Activated B cell treated with CpG ODN at 0.5 μM for 24 hours (primary cell): ENCODE measurements at regions not wholly inside any gene's neighbourhood (a gene's known extent, or its start where the extent isn't known, plus 50 kb on each side); places are given as distances from the start of the nearest gene placed in this dataset.

Source experiments
- ATAC-seq: fragments of 200-7000 bp; cut with Tn5 transposase; one replicate; pipeline ENCODE4 v1.10.0; 2021; ENCODE audit warnings: low read depth, mild to moderate bottlenecking, moderate library complexity
- CTCF ChIA-PET: fragments of 350-600 bp; sonication (Branson Sonifier 250); formaldehyde crosslinking; loops from one replicate; lab custom pipeline; 2021; ENCODE audit warnings: antibody characterized with exemption; lab: Charles Lee
- POLR2A ChIA-PET: fragments of 350-600 bp; sonication (Branson Sonifier 250); formaldehyde crosslinking; loops from one replicate; lab custom pipeline; 2021; ENCODE audit warnings: antibody characterized with exemption; lab: Charles Lee
- DNase-seq: peaks from one replicate; pipeline ENCODE4 v3.0.0; 2022
- H3K27ac Mint-ChIP-seq: one replicate; pipeline ENCODE4 v1.8.0; 2020; ENCODE audit warnings: mixed read lengths
- H3K27me3 Mint-ChIP-seq: one replicate; pipeline ENCODE4 v1.8.0; 2021; ENCODE audit warnings: mixed read lengths
- H3K36me3 Mint-ChIP-seq: one replicate; pipeline ENCODE4 v1.8.0; 2021; ENCODE audit warnings: low read depth, mixed read lengths
- H3K4me1 Mint-ChIP-seq: one replicate; pipeline ENCODE4 v1.8.0; 2021; ENCODE audit warnings: mixed read lengths
- H3K4me3 Mint-ChIP-seq: one replicate; pipeline ENCODE4 v1.8.0; 2020; ENCODE audit warnings: mild to moderate bottlenecking, mixed read lengths
- H3K9me3 Mint-ChIP-seq: one replicate; pipeline ENCODE4 v1.8.0; 2020; ENCODE audit warnings: mixed read lengths
- intact Hi-C: fragments of 100-400 bp; cut with micrococcal nuclease; formaldehyde crosslinking; loops from one replicate; pipeline ENCODE4 v1.15.1; 2024
- TF ChIP-seq, protein P1 (sequence below): fragments of 200-600 bp; IDR thresholded peaks from one replicate; pipeline ENCODE4 v1.8.0; 2022; ENCODE audit warnings: antibody characterized with exemption, mild to moderate bottlenecking

- Mint-ChIP-seq H3K4me3 (no peak overlapping the region), H3K27me3 (no peaks in the 10 kb centered on the region), H3K27ac (no peak overlapping the region), H3K36me3 (no peaks in the 10 kb centered on the region), H3K9me3 (peaks cover 2% of the 10 kb centered on the region), H3K4me1 (no peaks in the 10 kb centered on the region)
- intact Hi-C loops: no loop called here
- ChIA-PET CTCF (no interaction called here), POLR2A (no interaction called here)
- TF ChIP-seq, protein P1, sequence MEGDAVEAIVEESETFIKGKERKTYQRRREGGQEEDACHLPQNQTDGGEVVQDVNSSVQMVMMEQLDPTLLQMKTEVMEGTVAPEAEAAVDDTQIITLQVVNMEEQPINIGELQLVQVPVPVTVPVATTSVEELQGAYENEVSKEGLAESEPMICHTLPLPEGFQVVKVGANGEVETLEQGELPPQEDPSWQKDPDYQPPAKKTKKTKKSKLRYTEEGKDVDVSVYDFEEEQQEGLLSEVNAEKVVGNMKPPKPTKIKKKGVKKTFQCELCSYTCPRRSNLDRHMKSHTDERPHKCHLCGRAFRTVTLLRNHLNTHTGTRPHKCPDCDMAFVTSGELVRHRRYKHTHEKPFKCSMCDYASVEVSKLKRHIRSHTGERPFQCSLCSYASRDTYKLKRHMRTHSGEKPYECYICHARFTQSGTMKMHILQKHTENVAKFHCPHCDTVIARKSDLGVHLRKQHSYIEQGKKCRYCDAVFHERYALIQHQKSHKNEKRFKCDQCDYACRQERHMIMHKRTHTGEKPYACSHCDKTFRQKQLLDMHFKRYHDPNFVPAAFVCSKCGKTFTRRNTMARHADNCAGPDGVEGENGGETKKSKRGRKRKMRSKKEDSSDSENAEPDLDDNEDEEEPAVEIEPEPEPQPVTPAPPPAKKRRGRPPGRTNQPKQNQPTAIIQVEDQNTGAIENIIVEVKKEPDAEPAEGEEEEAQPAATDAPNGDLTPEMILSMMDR: no peak
- no peak for ATAC-seq
- no peak for DNase-seq
These were observed 238.8 kb downstream of the RNF152 start for GRCh38 chr18:61653823-61654551.

- intact Hi-C loops: no loop called here
These were observed 240.9 kb downstream of the RNF152 start for GRCh38 chr18:61651880-61652268.

DNA sequence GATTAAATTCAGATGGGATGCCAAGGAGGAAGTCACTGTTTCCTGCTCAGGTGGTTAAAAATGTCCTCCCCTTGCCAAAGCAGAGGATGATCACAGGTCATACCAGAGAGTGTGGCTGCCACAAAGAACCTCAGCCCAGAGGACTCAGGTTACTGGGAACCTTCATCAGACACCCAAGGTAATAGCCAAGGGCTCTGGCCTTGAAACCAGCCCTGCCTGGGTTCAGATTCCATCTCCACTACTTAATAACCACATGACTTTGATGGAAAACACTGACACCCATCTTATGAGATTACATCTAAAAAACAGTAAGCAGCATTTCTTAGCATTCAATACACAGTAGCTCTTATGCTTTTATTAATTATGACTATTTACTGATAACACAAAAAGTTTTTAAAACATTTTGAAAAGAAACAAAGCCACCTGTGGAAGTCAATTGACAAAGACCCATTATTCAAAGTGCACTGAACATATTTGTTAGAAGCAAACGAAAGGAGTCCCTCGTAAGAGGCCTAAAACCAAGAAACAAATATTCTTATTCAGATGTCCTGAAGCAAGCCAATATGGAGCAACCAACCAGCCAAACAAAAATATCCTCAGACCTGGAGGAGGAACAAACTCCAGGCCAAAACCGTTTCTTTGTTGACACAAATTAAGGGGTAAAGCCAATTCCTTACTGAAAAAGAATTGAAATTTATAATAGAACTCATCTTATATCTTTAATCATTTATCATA lies 241.5 kb downstream of the RNF152 start:
- DNase-seq: no peak
- H3K4me1 Mint-ChIP-seq: no peaks in the 10 kb centered on the region
- H3K4me3 Mint-ChIP-seq: no peak overlapping the region
- intact Hi-C loops: no loop called here
- TF ChIP-seq, protein P1: no peak
- no peak overlapping the region for H3K27ac Mint-ChIP-seq
- ChIA-PET POLR2A (no interaction called here), CTCF (no interaction called here)
- ATAC-seq: no peak
- H3K27me3 Mint-ChIP-seq: no peaks in the 10 kb centered on the region
- no peaks in the 10 kb centered on the region for H3K9me3 Mint-ChIP-seq
- no peaks in the 10 kb centered on the region for H3K36me3 Mint-ChIP-seq

More at GRCh38 chr18:61651880-61652268, 240.9 kb downstream of the RNF152 start:
- Mint-ChIP-seq H3K4me1 (no peaks in the 10 kb centered on the region), H3K9me3 (no peaks in the 10 kb centered on the region), H3K36me3 (no peaks in the 10 kb centered on the region), H3K4me3 (no peak overlapping the region), H3K27me3 (no peaks in the 10 kb centered on the region), H3K27ac (no peak overlapping the region)
- ChIA-PET POLR2A (no interaction called here), CTCF (no interaction called here)
- TF ChIP-seq, protein P1: no peak
- no peak for ATAC-seq
- no peak for DNase-seq

DNA sequence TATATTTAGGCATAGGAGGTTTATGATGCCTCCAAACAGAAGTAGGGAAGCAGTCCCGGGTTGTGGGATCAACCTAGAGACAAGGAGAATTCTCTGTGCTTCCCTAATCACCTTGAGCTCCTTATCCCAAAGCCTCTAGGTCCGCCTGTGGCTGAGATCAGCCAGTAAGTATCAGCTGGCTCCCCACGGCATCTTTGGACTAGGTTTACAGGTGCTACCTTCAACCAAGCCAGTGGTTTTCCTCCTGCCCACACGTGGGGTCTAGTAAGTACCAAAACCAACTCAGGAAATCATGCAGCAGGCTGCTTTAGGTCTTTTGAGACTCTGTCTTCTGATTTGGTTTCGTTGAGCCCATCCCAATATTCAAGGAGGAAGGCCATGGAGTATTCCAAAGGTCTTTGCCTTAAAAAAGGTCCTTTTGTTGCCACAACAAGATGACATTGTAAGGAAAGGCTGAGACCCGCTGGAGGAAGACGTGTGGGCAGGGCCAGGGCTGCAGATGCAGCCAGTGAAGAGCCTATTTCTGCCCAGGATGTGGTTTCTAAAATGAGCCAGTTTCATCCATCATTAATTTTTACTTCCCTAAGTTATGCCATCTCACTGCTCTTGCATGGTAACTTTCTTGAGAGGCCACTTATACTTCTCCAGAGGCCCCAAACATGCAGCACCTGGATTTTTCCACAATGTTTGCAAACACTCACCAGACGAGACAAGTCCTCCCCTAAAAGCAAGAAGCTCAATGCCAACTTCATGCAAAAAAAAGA lies 248.7 kb downstream of the RNF152 start:
- no peak overlapping the region for H3K4me3 Mint-ChIP-seq
- no peaks in the 10 kb centered on the region for H3K36me3 Mint-ChIP-seq
- H3K4me1 Mint-ChIP-seq: peaks cover 2% of the 10 kb centered on the region

More for the DNA sequence above, 248.7 kb downstream of the RNF152 start:
- Mint-ChIP-seq H3K27me3 (no peaks in the 10 kb centered on the region), H3K27ac (no peak overlapping the region), H3K9me3 (no peaks in the 10 kb centered on the region)
- no peak for ATAC-seq
- intact Hi-C loops: no loop called here
- CTCF ChIA-PET: no interaction called here
- TF ChIP-seq, protein P1: no peak
- POLR2A ChIA-PET: no interaction called here
- no peak for DNase-seq
